ENCODE measurements at regions not wholly inside any gene's neighbourhood (a gene's known extent, or its start where the extent isn't known, plus 50 kb on each side); places are given as distances from the start of the nearest gene placed in this dataset.

DNA sequence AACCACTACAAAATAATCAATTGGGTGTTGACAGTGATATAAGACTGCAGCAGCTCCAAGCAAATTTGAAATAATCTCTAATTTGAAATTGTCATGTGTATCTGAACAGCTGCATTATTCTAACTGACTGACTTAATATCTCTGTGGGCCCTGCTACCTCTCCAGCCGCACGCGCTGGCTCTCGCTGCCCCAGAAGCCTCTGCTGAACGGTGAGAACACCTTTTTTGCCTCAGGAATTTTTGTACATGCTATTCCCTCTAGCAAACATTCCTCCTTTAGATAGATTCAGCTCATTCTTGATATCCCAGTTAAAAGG is 155.9 kb upstream of the MDFIC start:
- CTCF ChIA-PET, result interaction anchor here (0.7 to 1.6 kb wide), 2 partner anchors 13 to 16 kb away, joined by 3 to 4 read pairs; no protein-coding TSS in a partner anchor
- TF ChIP-seq, protein P1, sequence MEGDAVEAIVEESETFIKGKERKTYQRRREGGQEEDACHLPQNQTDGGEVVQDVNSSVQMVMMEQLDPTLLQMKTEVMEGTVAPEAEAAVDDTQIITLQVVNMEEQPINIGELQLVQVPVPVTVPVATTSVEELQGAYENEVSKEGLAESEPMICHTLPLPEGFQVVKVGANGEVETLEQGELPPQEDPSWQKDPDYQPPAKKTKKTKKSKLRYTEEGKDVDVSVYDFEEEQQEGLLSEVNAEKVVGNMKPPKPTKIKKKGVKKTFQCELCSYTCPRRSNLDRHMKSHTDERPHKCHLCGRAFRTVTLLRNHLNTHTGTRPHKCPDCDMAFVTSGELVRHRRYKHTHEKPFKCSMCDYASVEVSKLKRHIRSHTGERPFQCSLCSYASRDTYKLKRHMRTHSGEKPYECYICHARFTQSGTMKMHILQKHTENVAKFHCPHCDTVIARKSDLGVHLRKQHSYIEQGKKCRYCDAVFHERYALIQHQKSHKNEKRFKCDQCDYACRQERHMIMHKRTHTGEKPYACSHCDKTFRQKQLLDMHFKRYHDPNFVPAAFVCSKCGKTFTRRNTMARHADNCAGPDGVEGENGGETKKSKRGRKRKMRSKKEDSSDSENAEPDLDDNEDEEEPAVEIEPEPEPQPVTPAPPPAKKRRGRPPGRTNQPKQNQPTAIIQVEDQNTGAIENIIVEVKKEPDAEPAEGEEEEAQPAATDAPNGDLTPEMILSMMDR (IDR thresholded peaks at IDR 0.05; ENCODE audit: control extremely low read depth, extremely low read depth, low read depth, missing control alignments), result no peak
- POLR2A ChIA-PET, result no interaction called here
- no peak for DNase-seq (ENCODE audit: extremely low spot score)

DNA sequence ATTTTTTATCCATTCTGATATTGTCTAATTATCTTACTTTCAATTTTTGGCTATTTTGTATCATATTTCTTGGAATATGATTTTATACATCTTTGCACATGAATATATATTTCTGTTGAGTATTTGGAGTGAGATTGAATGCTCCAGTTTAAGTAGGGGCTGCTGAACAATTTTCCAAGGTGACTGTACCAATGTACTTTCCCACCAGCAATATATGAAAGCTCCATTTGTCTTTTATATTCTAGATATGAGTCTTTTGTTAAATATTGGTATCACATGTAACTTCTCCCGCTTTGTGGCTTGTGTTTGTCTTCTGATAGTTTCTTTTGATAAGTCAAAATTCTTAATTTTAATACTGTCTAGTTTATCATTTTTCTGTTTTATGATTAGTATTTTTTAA is 144.6 kb upstream of the MDFIC start:
- TF ChIP-seq, protein P1 (IDR thresholded peaks at IDR 0.05; ENCODE audit: control extremely low read depth, extremely low read depth, low read depth, missing control alignments), result no peak
- DNase-seq (ENCODE audit: extremely low spot score), result no peak
- POLR2A ChIA-PET, result no interaction called here
- CTCF ChIA-PET, result interaction anchor here (1.1 kb wide), 2 partner anchors 10 to 35 kb away, joined by 3 read pairs; no protein-coding TSS in a partner anchor

DNA sequence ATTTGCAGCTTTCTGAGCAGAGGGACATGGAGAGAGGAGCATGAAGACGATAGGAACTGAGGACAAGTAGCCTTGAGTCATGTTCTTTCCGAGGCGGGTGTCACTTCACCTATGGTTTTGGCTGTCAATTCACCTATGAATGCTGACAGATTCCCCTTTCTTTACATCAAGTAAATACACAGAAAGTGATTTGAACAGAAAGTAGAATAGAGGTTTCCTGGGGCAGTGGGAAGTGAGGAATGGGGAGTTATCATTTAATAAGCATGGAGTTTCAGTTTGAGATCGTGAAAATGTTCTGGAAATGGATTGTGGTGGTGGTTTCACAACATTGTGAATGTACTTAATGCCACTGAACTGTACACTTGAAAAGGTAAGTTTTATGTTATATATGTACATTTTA is 138.4 kb upstream of the MDFIC start:
- DNase-seq (ENCODE audit: extremely low spot score), result no peak
- TF ChIP-seq, protein P1 (IDR thresholded peaks at IDR 0.05; ENCODE audit: control extremely low read depth, extremely low read depth, low read depth, missing control alignments), result no peak
- ChIA-PET CTCF (no interaction called here), POLR2A (no interaction called here)

DNA sequence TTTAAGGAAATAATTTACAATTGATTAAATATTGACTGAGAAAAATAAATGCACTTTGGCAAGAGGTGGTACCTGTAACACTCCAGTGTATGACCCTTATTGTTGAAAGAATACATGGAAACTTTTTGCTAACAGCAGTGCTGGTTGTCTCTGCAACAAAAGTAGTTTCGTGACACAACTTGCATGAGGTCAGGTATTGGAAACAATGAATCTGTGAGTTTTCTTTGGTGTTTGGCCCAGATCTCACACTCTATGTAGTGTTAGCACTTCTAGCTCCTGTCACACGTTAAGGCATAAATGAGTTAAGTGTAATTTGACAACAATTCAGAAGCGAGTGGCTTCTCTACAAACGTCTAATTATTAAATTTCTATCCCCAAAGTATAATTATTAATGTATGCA is 137.7 kb upstream of the MDFIC start:
- ChIA-PET CTCF (interaction anchor here (1.5 kb wide), 1 partner anchor 21 kb away, joined by 4 read pairs; no protein-coding TSS in a partner anchor), POLR2A (no interaction called here)
- TF ChIP-seq, protein P1 (IDR thresholded peaks at IDR 0.05; ENCODE audit: control extremely low read depth, extremely low read depth, low read depth, missing control alignments), result no peak
- no peak for DNase-seq (ENCODE audit: extremely low spot score)

DNA sequence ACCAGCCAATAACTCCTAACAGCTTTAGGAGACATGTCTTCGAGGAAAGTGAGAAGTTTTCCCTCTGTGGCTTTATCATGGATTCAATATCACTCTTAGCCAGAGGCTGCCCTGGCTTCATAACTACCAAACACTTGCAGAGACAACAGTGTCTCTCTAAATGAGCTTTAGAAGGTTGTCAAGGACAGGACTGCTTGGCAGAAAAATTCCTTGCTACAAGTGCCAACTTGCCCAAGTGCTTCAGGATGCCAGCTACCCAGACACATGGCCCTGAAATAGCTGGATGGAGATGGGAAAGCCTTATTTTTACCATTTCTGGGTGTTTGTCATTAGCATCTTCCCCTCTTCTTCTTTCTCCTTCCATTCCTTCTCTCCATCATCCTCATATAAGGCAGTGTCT is 137.1 kb upstream of the MDFIC start:
- ChIA-PET CTCF (interaction anchor here (1.2 to 1.5 kb wide), 2 partner anchors 15 to 22 kb away, joined by 4 read pairs; no protein-coding TSS in a partner anchor), POLR2A (no interaction called here)
- no peak for DNase-seq (ENCODE audit: extremely low spot score)

DNA sequence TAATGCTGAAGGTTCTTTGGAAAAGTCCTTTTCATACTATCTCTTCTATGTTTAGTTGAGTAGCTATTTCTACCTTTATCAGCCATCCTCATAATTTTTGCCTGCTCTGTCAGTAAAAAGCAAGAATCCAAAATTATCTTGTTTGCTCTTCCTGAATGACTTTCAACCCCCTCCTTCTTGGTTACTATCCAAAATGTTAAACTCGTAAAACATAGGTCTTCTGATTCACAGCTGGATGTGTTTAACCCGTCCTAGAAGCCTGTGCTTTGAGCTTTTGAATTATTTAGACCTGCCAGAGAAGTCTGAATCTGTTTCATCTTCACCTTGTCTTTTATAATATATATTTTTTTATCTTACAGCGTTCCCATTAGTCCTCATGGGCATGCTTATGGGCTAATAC is 136.4 kb upstream of the MDFIC start:
- ChIA-PET POLR2A (no interaction called here), CTCF (interaction anchor here (0.8 to 1.2 kb wide), 2 partner anchors 11 to 15 kb away, joined by 3 to 4 read pairs; no protein-coding TSS in a partner anchor)
- no peak for DNase-seq (ENCODE audit: extremely low spot score)
- TF ChIP-seq, protein P1 (IDR thresholded peaks at IDR 0.05; ENCODE audit: control extremely low read depth, extremely low read depth, low read depth, missing control alignments), result no peak

More for the DNA sequence above, 137.1 kb upstream of the MDFIC start:
- TF ChIP-seq, protein P1 (IDR thresholded peaks at IDR 0.05; ENCODE audit: control extremely low read depth, extremely low read depth, low read depth, missing control alignments), result no peak

DNA sequence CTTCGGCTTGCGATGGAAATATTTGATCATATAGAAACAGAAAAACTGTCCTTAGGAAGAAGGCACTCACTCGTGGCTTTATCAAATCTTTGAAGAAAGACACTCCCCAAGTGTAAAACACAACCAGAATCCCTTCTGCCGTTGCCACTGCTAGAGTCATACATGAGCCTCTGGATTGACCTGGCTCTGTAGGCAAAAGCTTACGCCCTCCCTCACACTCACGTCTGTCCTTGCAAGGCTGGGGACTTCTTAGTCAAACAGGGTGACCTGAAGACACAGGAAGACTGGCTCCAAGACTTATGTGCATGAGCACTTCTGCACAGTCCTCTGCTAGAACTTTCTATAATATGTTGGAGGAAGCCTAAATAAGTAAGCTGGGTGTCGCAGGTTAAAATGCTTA is 135.4 kb upstream of the MDFIC start:
- TF ChIP-seq, protein P1 (IDR thresholded peaks at IDR 0.05; ENCODE audit: control extremely low read depth, extremely low read depth, low read depth, missing control alignments), result no peak
- no peak for DNase-seq (ENCODE audit: extremely low spot score)
- CTCF ChIA-PET, result interaction anchor here (1.2 to 1.7 kb wide), 2 partner anchors 10 to 15 kb away, joined by 3 to 7 read pairs; no protein-coding TSS in a partner anchor
- POLR2A ChIA-PET, result no interaction called here
